IgD-negative memory B cell (primary cell): ENCODE measurements at regions not wholly inside any gene's neighbourhood (a gene's known extent, or its start where the extent isn't known, plus 50 kb on each side); places are given as distances from the start of the nearest gene placed in this dataset.
A peak's percentile ranks its signal among the peaks of the same experiment; 100 is the strongest.

Experiments used
- H3K27ac Mint-ChIP-seq, 3 donors: one replicate each; pipeline ENCODE4 v1.8.0; 2020 to 2022; ENCODE audit warnings: mild to moderate bottlenecking in 3 of 3, mixed read lengths in 3 of 3, moderate library complexity in 1 of 3
- H3K27me3 Mint-ChIP-seq: one replicate; pipeline ENCODE4 v1.8.0; 2021; ENCODE audit warnings: mixed read lengths
- H3K36me3 Mint-ChIP-seq: one replicate; pipeline ENCODE4 v1.8.0; 2020; ENCODE audit warnings: mild to moderate bottlenecking, mixed read lengths
- H3K4me1 Mint-ChIP-seq, 3 donors: one replicate each; pipeline ENCODE4 v1.8.0; 2020 to 2022; ENCODE audit warnings: mixed read lengths in 3 of 3, mild to moderate bottlenecking in 1 of 3
- H3K4me3 Mint-ChIP-seq, 4 donors: one replicate each; pipeline ENCODE4 v1.8.0; 2020 to 2022; ENCODE audit warnings: mild to moderate bottlenecking in 4 of 4, mixed read lengths in 4 of 4, moderate library complexity in 3 of 4
- H3K9me3 Mint-ChIP-seq, 3 donors: one replicate each; pipeline ENCODE4 v1.8.0; 2020 to 2021; ENCODE audit warnings: mixed read lengths in 3 of 3, mild to moderate bottlenecking in 1 of 3

DNA sequence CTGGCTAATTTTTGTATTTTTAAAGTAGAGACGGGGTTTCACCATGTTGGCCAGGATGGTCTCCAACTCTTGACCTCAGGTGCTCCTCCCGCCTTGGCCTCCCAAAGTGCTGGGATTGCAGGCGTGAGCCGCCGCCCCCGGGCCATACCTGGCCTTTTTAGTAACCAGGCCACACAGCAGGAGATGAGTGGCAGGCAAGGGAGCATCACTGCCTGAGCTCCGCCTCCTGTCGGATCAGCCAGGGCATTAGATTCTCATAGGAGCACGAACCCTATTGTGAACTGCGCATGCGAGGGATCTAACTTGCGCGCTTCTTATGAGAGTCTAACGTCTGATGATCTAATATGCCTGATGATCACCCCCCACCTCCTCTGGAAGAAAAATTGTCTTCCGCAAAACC is 308.7 kb upstream of the PRMT6 start:
- Mint-ChIP-seq H3K36me3 (no peaks in the 10 kb centered on the region), H3K4me3 (peak overlapping the region in 1 of 4 donors; percentile 20), H3K27me3 (peaks cover 3% of the 10 kb centered on the region), H3K4me1 (peaks cover 0 to 6% (median 1%) of the 10 kb centered on the region in 3 donors), H3K27ac (no peak overlapping the region), H3K9me3 (peaks cover 0 to 2% (median 0%) of the 10 kb centered on the region in 3 donors)

DNA sequence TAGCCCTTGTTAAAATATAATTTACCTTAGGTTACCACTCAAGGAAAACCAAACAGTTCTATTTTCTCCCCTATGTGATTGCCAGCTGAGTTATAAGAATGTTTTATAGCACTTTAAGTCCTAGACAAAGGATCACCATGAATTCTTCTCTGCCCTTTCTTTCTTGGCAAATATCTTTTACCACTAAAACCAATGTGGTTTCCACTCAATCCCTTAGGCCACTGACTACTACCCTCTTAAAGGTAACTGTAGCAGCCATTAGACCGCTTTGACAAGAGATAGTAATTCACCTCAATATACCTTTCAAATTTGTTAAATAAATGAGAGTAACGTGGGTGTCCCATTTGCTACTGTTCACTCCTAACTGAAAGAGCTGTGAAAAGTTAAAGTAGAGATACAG is 307.9 kb upstream of the PRMT6 start:
- H3K4me1 Mint-ChIP-seq, result peaks cover 0 to 6% (median 1%) of the 10 kb centered on the region in 3 donors

DNA sequence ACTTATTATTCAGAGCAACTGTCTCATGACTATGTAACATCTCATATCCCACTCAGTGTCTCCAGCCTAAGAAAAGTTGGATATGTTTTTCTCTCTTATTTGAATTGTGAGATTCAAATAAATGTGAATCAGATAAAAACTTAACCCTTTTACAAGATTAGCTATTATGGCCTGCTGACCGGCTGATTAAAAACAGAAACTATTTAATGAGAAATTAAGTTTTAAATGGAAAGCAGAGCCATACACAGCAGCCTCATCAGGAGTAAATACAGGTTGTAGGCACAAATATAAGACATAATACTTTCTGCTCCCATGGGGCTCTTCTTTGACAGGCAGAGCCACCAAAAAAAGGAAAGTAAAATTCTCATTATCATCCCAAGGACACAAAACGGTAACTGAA is 307.0 kb upstream of the PRMT6 start:
- Mint-ChIP-seq H3K27me3 (peaks cover 3% of the 10 kb centered on the region), H3K36me3 (no peaks in the 10 kb centered on the region)

More for the DNA sequence above, 307.9 kb upstream of the PRMT6 start:
- peaks cover 3% of the 10 kb centered on the region for H3K27me3 Mint-ChIP-seq
- no peak overlapping the region for H3K4me3 Mint-ChIP-seq
- no peak overlapping the region for H3K27ac Mint-ChIP-seq
- H3K36me3 Mint-ChIP-seq, result no peaks in the 10 kb centered on the region
- H3K9me3 Mint-ChIP-seq, result no peaks in the 10 kb centered on the region

DNA sequence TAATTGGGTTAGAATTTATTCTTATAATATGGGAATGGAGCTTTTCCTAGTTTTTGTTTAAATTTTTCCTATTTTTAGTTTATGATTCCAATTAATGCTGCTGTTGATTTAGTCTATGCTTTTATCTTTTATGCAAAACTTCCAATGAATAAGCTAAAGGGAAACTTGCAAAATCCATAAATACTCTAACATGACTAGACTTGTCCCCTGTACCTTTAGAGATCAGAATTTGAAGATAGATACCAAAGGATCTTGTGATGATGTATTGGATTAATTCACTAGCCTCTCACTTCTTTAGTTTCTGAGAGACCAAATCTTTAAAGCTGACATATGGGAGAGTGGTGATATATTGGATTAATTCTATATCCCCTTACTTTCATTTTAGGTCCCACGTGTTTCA is 306.6 kb upstream of the PRMT6 start:
- H3K9me3 Mint-ChIP-seq, result no peaks in the 10 kb centered on the region
- no peaks in the 10 kb centered on the region for H3K36me3 Mint-ChIP-seq
- H3K27me3 Mint-ChIP-seq, result peaks cover 3% of the 10 kb centered on the region
- no peak overlapping the region for H3K27ac Mint-ChIP-seq
- no peak overlapping the region for H3K4me3 Mint-ChIP-seq
- peaks cover 0 to 6% (median 1%) of the 10 kb centered on the region in 3 donors for H3K4me1 Mint-ChIP-seq

More for the DNA sequence above, 307.0 kb upstream of the PRMT6 start:
- Mint-ChIP-seq H3K27ac (no peak overlapping the region), H3K4me1 (peaks cover 0 to 6% (median 1%) of the 10 kb centered on the region in 3 donors), H3K9me3 (no peaks in the 10 kb centered on the region), H3K4me3 (no peak overlapping the region)

DNA sequence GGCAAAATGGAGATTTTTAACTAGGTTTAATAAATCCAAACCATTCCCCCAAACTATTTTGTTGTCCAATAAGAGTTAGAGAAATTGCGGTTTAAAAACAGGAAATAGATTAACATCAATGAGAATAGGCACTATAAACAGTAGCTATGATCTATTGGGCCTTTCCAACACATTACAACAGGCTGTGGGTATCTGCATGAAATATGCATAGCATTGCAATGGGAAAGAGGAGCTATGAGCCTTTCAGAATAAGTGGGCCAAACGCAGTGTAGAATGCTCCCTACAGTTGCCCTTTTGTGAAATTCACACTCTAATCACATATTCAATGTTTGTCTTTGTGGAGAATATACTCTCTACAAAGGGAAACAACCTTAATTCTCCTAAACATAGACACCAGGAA is 305.5 kb upstream of the PRMT6 start:
- H3K4me1 Mint-ChIP-seq, result peaks cover 0 to 6% (median 1%) of the 10 kb centered on the region in 3 donors
- no peaks in the 10 kb centered on the region for H3K36me3 Mint-ChIP-seq
- no peak overlapping the region for H3K27ac Mint-ChIP-seq
- peaks cover 3% of the 10 kb centered on the region for H3K27me3 Mint-ChIP-seq
- no peaks in the 10 kb centered on the region for H3K9me3 Mint-ChIP-seq
- no peak overlapping the region for H3K4me3 Mint-ChIP-seq

DNA sequence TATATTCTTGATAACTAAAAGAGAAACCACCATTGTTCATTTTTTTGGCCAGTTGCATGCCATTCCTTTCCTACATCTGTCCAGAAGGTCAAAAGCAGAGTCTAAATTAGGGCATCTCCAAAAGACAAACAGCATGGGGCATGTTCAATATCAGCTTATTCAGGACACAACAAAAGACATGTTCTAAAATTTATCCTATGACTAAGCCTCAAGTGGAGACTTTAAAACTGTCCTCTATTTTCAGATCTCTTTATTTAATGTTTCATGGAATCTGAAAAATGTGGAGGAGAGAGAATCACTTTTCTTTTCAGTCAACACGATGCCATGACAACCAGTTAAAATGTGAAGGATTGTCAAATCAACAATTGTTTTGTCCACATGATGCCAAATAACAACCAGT is 303.4 kb upstream of the PRMT6 start:
- Mint-ChIP-seq H3K9me3 (no peaks in the 10 kb centered on the region), H3K36me3 (no peaks in the 10 kb centered on the region), H3K27me3 (peaks cover 1% of the 10 kb centered on the region)

DNA sequence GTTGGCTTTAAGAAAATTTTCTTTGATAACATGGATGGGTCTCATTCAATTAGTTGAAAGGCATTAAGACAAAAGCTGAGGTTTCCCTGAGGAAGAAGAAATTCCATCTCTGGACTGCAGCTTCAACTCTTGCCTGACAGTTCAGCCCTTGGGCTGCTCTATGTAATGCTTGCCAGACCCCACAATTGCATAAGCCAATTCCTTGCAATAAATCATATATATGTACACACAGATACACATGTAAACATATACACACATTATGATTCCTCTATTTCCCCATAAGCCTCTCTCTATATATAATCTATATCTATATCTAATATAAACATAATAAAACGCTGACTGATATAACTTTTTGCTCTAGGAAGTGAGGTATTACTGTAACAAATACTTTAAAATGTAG is 301.5 kb upstream of the PRMT6 start:
- H3K9me3 Mint-ChIP-seq, result peaks cover 0 to 2% (median 0%) of the 10 kb centered on the region in 3 donors
- peaks cover 2% of the 10 kb centered on the region for H3K27me3 Mint-ChIP-seq
- H3K36me3 Mint-ChIP-seq, result no peaks in the 10 kb centered on the region
- no peaks in the 10 kb centered on the region for H3K4me1 Mint-ChIP-seq
- no peak overlapping the region for H3K4me3 Mint-ChIP-seq
- peak overlapping the region in 1 of 3 donors; percentile 25 for H3K27ac Mint-ChIP-seq

More for the DNA sequence above, 303.4 kb upstream of the PRMT6 start:
- Mint-ChIP-seq H3K27ac (no peak overlapping the region), H3K4me3 (no peak overlapping the region), H3K4me1 (no peaks in the 10 kb centered on the region)

DNA sequence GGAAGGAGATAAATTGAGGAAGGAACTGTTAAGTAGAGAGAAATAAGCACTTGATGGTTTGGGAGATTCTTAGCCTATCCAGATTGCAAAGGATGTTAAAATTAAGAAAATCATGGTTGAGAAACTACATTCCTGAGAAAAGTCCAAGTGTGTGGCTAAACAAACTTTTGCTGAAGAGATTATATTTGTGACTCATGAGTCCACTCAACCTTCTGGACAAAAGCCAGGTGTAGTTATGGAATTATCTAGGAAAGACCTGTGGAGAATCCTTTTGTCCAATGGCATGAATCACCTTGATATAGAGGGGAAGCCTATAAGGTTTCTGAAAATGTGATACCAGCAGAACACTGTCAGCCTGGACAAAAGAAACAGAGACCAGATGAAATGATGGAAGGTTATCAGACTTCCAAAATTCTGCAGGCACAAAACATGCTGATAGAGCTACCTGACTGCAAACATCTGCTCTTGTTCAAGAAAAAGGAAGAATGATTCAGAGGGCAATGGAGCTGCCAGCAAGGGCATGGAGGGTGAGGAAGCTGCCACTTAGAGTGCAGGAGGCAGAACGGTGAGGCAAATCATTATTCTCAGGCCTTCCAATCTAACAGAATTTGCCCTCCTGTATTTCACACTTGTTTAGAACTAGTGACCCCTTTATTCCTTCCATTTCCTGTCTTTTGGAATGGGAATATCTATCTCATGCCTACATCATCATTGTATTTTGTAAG is 300.6 kb upstream of the PRMT6 start:
- Mint-ChIP-seq H3K4me3 (no peak overlapping the region), H3K36me3 (no peaks in the 10 kb centered on the region), H3K4me1 (no peaks in the 10 kb centered on the region), H3K27ac (no peak overlapping the region), H3K27me3 (peaks cover 4% of the 10 kb centered on the region), H3K9me3 (peaks cover 0 to 2% (median 0%) of the 10 kb centered on the region in 3 donors)

DNA sequence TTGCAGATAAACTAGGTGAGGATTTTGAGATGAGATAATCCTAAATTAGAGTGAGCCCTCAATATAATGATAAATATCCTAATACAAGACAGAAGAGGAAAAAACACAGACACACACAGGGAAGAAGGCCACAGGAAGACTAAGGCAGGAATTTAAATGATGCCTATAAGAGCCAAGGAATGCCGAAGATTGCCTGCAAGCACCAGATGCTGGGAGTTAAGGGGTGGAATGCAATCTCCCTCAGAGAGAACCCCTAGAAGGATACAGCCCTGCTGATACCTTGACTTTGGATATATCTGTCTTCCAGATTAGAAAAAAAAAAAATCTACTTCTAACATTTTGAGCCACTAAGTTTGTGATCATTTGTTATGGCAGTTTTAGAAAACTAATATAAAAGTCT is 299.7 kb upstream of the PRMT6 start:
- Mint-ChIP-seq H3K36me3 (no peaks in the 10 kb centered on the region), H3K27ac (no peak overlapping the region), H3K4me1 (no peaks in the 10 kb centered on the region), H3K9me3 (peaks cover 0 to 2% (median 0%) of the 10 kb centered on the region in 3 donors), H3K27me3 (peaks cover 4% of the 10 kb centered on the region), H3K4me3 (no peak overlapping the region)

DNA sequence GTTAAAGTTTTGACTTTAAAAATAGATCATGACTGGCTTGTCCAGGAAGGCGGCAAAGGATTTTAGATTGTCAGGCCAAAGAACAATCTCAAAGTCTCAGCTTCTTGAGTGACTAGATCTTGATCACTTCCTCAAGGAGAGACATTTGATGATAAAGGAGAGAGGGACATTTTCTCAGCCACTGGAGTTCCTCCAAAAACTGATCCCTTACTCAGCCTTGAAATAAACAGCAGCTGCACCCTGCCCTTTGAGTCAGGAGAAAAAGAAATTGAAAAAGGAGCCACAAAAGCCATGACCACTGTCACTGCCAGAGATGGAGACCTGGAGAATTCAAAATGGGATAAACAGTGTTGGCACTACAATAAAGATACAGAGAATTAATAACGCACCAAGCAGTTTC is 288.4 kb upstream of the PRMT6 start:
- no peaks in the 10 kb centered on the region for H3K27me3 Mint-ChIP-seq
- no peak overlapping the region for H3K4me3 Mint-ChIP-seq

DNA sequence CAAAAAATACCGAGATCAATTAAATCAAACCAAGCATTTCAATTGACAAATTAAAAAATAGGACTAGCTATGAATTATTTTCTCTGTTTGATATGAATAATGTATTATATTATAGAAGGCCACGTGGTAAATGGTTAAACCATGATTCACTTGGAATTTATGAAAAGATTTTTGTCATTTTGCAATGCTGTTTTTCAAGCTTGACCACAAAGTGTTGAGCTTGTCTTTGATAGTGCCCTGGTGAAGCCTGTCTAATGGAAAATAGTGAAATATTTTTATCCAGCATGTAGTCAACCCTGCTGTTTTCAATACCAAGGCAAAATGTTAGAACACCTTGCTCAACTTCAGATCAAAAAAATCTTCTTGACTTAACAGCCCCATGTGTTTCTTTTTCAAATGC is 288.0 kb upstream of the PRMT6 start:
- no peak overlapping the region for H3K27ac Mint-ChIP-seq
- no peaks in the 10 kb centered on the region for H3K36me3 Mint-ChIP-seq
- no peak overlapping the region for H3K4me3 Mint-ChIP-seq
- H3K27me3 Mint-ChIP-seq, result no peaks in the 10 kb centered on the region
- H3K9me3 Mint-ChIP-seq, result peaks cover 0 to 4% (median 3%) of the 10 kb centered on the region in 3 donors
- no peaks in the 10 kb centered on the region for H3K4me1 Mint-ChIP-seq

More for the DNA sequence above, 288.4 kb upstream of the PRMT6 start:
- Mint-ChIP-seq H3K36me3 (no peaks in the 10 kb centered on the region), H3K27ac (no peak overlapping the region), H3K4me1 (no peaks in the 10 kb centered on the region), H3K9me3 (peaks cover 0 to 3% (median 0%) of the 10 kb centered on the region in 3 donors)

DNA sequence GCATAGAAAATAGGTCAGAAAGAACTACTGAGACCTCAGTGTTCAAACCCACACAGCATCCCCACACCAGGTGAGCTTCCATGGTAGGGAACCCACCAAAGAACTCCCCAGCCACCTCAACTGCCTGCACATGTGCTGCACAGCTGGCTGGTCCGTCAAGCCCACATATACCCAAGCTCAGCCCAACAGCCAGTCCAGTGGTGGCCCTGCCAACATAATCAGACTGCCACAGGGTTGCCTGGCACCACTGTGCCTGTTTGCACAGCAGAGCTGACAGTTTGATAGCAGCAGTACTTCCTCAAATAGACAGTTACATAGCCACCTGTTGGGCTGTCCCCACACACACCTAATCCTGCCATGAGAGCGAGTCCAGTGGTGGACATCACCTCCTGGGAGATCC is 283.3 kb upstream of the PRMT6 start:
- no peak overlapping the region for H3K27ac Mint-ChIP-seq
- no peaks in the 10 kb centered on the region for H3K36me3 Mint-ChIP-seq
- H3K4me1 Mint-ChIP-seq, result no peaks in the 10 kb centered on the region
- H3K4me3 Mint-ChIP-seq, result no peak overlapping the region
- H3K9me3 Mint-ChIP-seq, result peaks cover 9 to 15% (median 9%) of the 10 kb centered on the region in 3 donors
- H3K27me3 Mint-ChIP-seq, result no peaks in the 10 kb centered on the region

DNA sequence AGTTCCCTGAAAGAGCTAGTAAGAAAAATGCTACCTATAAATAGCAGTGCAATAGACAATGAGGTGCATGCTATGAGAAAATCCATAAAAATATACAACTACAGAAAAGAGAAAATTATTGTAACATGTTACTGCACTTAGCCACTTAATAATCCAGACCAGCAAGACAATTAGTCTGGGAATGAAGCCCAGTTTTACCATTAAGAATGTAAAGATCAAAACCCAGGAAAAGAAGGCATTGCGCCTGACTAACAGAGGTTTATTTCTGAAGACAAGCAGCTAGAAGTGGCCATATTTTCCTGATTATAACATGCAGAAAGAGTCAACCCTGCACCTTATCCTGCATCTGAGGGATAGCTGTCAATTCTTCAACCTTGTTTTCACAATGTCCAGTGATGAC is 276.4 kb upstream of the PRMT6 start:
- Mint-ChIP-seq H3K27me3 (peaks cover 3% of the 10 kb centered on the region), H3K4me3 (no peak overlapping the region), H3K27ac (no peak overlapping the region), H3K36me3 (no peaks in the 10 kb centered on the region), H3K4me1 (no peaks in the 10 kb centered on the region), H3K9me3 (peaks cover 3 to 6% (median 3%) of the 10 kb centered on the region in 3 donors)

DNA sequence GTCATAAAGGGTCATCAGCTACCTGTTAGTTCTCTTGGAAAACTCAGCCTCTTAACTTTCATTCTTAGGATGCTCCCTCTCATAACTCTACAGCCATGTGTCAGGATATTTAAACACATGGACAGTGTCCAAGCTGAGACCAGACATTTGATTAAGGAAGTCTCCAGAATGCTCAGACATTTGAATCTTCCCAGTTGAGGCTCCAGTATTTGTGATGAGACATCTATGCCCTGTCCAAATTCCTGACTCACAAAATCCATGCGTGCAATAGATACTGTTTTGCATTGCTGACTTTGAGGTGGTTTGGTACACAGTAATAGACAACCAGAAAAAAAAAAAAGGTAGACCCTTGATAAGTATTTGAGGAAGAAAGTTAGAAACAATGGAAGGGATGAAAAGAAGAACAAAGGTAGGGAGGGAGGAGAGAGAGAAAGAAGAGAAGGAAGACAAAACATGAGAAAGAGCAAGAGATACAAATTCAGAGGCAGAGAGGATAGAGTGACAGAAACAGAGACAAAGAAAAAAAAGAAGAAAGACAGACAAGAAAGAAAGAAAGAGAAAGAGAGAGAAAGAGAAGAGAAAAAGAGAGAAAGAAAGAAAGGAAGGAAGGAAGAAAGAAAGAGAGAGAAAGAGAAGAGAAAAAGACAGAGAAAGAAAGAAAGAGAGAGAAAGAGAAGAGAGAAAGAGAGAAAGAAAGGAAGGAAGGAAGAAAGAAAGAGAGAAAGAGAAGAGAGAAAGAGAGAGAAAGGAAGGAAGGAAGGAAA is 275.5 kb upstream of the PRMT6 start:
- peaks cover 3 to 6% (median 3%) of the 10 kb centered on the region in 3 donors for H3K9me3 Mint-ChIP-seq
- H3K4me1 Mint-ChIP-seq, result no peaks in the 10 kb centered on the region
- no peak overlapping the region for H3K27ac Mint-ChIP-seq
- H3K36me3 Mint-ChIP-seq, result no peaks in the 10 kb centered on the region
- H3K4me3 Mint-ChIP-seq, result no peak overlapping the region
- H3K27me3 Mint-ChIP-seq, result peaks cover 3% of the 10 kb centered on the region

DNA sequence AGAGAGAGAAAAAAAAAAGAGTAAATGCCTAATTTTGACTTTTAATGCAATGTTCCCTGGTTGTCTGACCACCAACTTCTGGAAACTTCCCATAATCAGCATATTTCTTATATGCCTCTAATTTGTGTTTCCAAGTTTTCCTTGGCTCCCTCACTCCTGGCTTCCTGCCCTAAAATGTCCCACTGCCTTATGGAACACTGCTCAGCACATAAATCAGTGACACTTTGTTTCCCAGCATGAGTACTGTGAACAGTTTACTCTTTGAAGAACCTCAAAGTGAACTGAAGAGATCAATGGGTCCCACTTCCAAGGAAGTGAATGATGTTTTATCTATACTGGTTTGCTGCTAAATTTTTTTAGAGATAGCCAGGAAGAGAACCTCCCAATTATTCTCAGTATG is 271.3 kb upstream of the PRMT6 start:
- no peak overlapping the region for H3K4me3 Mint-ChIP-seq
- H3K36me3 Mint-ChIP-seq, result no peaks in the 10 kb centered on the region
- H3K9me3 Mint-ChIP-seq, result peaks cover 0 to 3% (median 0%) of the 10 kb centered on the region in 3 donors
- no peak overlapping the region for H3K27ac Mint-ChIP-seq
- H3K4me1 Mint-ChIP-seq, result no peaks in the 10 kb centered on the region
- peaks cover 4% of the 10 kb centered on the region for H3K27me3 Mint-ChIP-seq
